MM.1S (cell line): ENCODE measurements at regions not wholly inside any gene's neighbourhood (a gene's known extent, or its start where the extent isn't known, plus 50 kb on each side); places are given as distances from the start of the nearest gene placed in this dataset.

Experiments used
- DNase-seq: peaks from one replicate; pipeline ENCODE4 v3.0.0-alpha.2; 2015
- H2AFZ ChIP-seq: fragments of 300-600 bp; sonication (generic); 2 replicates; pipeline ENCODE4 v1.6.0; 2016; ENCODE audit warnings: antibody characterized with exemption, low read length
- H3F3A ChIP-seq: fragments of 300-600 bp; sonication (generic); 2 replicates; pipeline ENCODE4 v1.6.1; 2016; ENCODE audit warnings: mild to moderate bottlenecking, antibody characterized with exemption, low read length, moderate library complexity, mixed read lengths; ENCODE audit not compliant: insufficient read depth
- H3K27ac ChIP-seq: fragments of 300-600 bp; sonication (generic); 2 replicates; pipeline ENCODE4 v1.5.1; 2016; ENCODE audit warnings: mild to moderate bottlenecking, low read length
- H3K27me3 ChIP-seq: fragments of 300-600 bp; sonication (generic); replicated peaks from 2 replicates; pipeline ENCODE4 v1.6.0; 2016; ENCODE audit warnings: low read length; ENCODE audit not compliant: insufficient read depth
- H3K36me3 ChIP-seq: fragments of 300-600 bp; sonication (generic); replicated peaks from 2 replicates; pipeline ENCODE4 v1.6.1; 2016; ENCODE audit warnings: mild to moderate bottlenecking, low read length, mixed read lengths; ENCODE audit not compliant: insufficient read depth
- H3K4me1 ChIP-seq: fragments of 300-600 bp; sonication (generic); 2 replicates; pipeline ENCODE4 v1.6.1; 2016; ENCODE audit warnings: low read length, mixed read lengths
- H3K4me2 ChIP-seq: fragments of 300-600 bp; sonication (generic); 2 replicates; pipeline ENCODE4 v1.6.0; 2016; ENCODE audit warnings: low read depth, low read length
- H3K4me3 ChIP-seq: fragments of 300-600 bp; sonication (generic); 2 replicates; pipeline ENCODE4 v1.5.1; 2016; ENCODE audit warnings: low read length, mixed read lengths
- H3K79me2 ChIP-seq: fragments of 300-600 bp; sonication (generic); 2 replicates; pipeline ENCODE4 v1.6.1; 2016; ENCODE audit warnings: mixed run types, low read length, mixed read lengths
- H3K9ac ChIP-seq: fragments of 300-600 bp; sonication (generic); 2 replicates; pipeline ENCODE4 v1.6.1; 2016; ENCODE audit warnings: low read length, mixed read lengths
- H3K9me2 ChIP-seq: fragments of 300-600 bp; sonication (generic); replicated peaks from 2 replicates; pipeline ENCODE4 v1.6.1; 2016; ENCODE audit warnings: mild to moderate bottlenecking, low read length, mixed read lengths; ENCODE audit not compliant: insufficient read depth
- H3K9me3 ChIP-seq: fragments of 300-600 bp; sonication (generic); replicated peaks from 2 replicates; pipeline ENCODE4 v1.6.1; 2016; ENCODE audit warnings: mild to moderate bottlenecking, low read length, mixed read lengths; ENCODE audit not compliant: insufficient read depth
- H4K20me1 ChIP-seq: fragments of 300-600 bp; sonication (generic); 2 replicates; pipeline ENCODE4 v1.6.1; 2016; ENCODE audit warnings: mild to moderate bottlenecking, low read length, moderate library complexity, mixed read lengths; ENCODE audit not compliant: insufficient read depth
- EZH2 ChIP-seq: fragments of 300-600 bp; sonication (generic); optimal IDR thresholded peaks from 2 replicates; pipeline ENCODE3; 2017; ENCODE audit warnings: low read depth, mild to moderate bottlenecking, antibody characterized with exemption, low read length, mixed read lengths
- EZH2phosphoT487 ChIP-seq: fragments of 300-600 bp; sonication (generic); IDR thresholded peaks from 2 replicates; pipeline ENCODE4 v1.6.1; 2018; ENCODE audit warnings: antibody characterized with exemption, low read length
- TF ChIP-seq, protein P1 (sequence below): fragments of 300-600 bp; sonication (generic); IDR thresholded peaks from 2 replicates; pipeline ENCODE4 v1.5.1; 2016; ENCODE audit warnings: antibody characterized with exemption, low read length, mixed read lengths

DNA sequence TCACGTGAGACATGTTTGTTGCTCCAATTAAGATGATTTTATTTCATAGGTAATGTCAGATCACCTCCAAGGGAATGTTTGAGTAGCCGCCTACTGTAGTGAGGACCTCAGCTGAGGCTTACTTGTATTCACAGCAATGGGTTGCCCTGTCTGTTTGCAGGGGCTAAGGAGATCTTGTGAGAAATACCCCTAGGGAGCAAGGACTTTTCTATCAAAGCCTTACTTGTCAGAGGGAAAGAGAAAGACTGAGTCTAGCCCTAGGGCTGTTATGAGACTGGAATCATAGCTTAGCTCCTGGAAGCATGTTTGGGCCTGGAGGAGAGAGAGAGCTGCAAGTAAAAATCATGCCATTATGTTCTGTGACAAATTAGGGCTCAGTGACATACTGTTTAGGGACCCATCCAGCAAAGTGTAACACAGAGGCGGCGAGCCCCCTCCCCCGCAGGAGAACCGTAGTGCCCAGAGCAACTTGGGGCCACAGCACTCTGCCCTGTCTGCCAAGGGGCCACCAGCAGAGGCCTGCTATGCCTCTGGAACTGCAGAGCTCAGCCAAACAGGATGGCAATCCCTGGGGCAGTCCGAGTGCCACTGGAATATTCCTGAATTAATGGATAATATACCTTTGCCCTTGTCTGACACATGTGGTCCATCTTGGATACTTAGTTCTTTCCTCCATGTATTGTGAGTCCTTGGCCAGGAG, 178.8 kb downstream of the DACT1 start:
- Histone ChIP-seq H3K4me3 (no peak overlapping the region), H3K27ac (no peak overlapping the region), H3K9me3 (no peaks in the 10 kb centered on the region), H3K9me2 (no peaks in the 10 kb centered on the region), H3K4me2 (no peak overlapping the region), H3K27me3 (no peaks in the 10 kb centered on the region), H3F3A (no peaks in the 10 kb centered on the region), H3K4me1 (no peaks in the 10 kb centered on the region), H3K79me2 (no peaks in the 10 kb centered on the region), H2AFZ (no peak overlapping the region), H3K36me3 (no peaks in the 10 kb centered on the region), H4K20me1 (no peaks in the 10 kb centered on the region), H3K9ac (no peak overlapping the region)
- TF ChIP-seq, protein P1, sequence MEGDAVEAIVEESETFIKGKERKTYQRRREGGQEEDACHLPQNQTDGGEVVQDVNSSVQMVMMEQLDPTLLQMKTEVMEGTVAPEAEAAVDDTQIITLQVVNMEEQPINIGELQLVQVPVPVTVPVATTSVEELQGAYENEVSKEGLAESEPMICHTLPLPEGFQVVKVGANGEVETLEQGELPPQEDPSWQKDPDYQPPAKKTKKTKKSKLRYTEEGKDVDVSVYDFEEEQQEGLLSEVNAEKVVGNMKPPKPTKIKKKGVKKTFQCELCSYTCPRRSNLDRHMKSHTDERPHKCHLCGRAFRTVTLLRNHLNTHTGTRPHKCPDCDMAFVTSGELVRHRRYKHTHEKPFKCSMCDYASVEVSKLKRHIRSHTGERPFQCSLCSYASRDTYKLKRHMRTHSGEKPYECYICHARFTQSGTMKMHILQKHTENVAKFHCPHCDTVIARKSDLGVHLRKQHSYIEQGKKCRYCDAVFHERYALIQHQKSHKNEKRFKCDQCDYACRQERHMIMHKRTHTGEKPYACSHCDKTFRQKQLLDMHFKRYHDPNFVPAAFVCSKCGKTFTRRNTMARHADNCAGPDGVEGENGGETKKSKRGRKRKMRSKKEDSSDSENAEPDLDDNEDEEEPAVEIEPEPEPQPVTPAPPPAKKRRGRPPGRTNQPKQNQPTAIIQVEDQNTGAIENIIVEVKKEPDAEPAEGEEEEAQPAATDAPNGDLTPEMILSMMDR, result no peak
- no peak for TF ChIP-seq EZH2
- TF ChIP-seq EZH2phosphoT487, result no peak
- DNase-seq, result no peak

DNA sequence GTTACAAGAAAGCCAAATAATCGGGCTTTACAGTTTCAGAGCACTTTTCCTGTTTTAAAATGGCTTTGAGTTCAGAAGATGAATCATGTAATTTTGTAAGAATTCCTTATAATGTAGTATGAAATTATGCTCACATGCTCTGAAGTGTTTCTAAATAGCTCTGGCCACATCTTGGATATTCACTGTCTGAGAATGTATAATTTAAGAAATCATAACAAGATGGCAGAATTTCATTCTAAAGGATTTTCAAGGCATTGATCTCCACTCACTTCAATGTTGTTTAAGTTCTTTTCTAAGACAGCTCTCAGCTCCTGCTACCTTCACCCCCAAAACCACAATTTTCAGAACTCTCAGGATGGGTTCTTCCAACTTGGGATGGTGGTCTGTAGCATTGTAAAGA, 180.1 kb downstream of the DACT1 start:
- no peaks in the 10 kb centered on the region for H4K20me1 ChIP-seq
- no peak overlapping the region for H2AFZ ChIP-seq
- no peaks in the 10 kb centered on the region for H3K27me3 ChIP-seq
- H3K9me2 ChIP-seq, result no peaks in the 10 kb centered on the region
- H3K79me2 ChIP-seq, result no peaks in the 10 kb centered on the region
- no peaks in the 10 kb centered on the region for H3F3A ChIP-seq
- H3K9me3 ChIP-seq, result no peaks in the 10 kb centered on the region
- no peak overlapping the region for H3K4me2 ChIP-seq
- no peaks in the 10 kb centered on the region for H3K4me1 ChIP-seq
- H3K9ac ChIP-seq, result no peak overlapping the region
- no peak overlapping the region for H3K4me3 ChIP-seq
- H3K27ac ChIP-seq, result no peak overlapping the region
- H3K36me3 ChIP-seq, result no peaks in the 10 kb centered on the region
- no peak for DNase-seq
- TF ChIP-seq EZH2 (no peak), EZH2phosphoT487 (no peak)
- TF ChIP-seq, protein P1, result no peak

DNA sequence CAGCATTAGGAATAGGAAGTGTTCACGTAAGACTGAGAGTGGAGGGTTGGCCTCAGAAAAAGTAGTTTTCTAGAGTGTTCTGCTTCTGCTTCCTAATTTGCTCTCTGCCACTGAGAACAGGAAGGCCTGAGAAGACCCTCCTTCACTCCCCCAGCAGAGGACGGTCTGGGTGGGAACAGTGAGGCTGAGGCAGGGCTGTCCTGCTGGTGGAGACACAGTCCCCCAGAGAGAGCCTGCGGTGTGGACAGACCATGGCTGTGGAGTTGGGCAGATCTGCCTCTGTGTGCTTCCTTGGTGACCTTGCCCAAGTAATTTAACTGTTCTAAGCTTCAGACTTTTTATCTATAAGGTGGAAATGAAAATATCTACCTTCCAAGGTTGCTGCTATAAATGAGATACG, 182.3 kb downstream of the DACT1 start:
- no peaks in the 10 kb centered on the region for H3K4me1 ChIP-seq
- H3K4me3 ChIP-seq, result no peak overlapping the region
- no peak for DNase-seq
- H3K9me3 ChIP-seq, result no peaks in the 10 kb centered on the region
- no peaks in the 10 kb centered on the region for H4K20me1 ChIP-seq
- H3K27me3 ChIP-seq, result no peaks in the 10 kb centered on the region
- no peaks in the 10 kb centered on the region for H3F3A ChIP-seq
- no peaks in the 10 kb centered on the region for H3K36me3 ChIP-seq
- H2AFZ ChIP-seq, result no peak overlapping the region
- no peak overlapping the region for H3K27ac ChIP-seq
- no peak overlapping the region for H3K4me2 ChIP-seq
- H3K79me2 ChIP-seq, result no peaks in the 10 kb centered on the region
- no peak overlapping the region for H3K9ac ChIP-seq
- H3K9me2 ChIP-seq, result no peaks in the 10 kb centered on the region
- no peak for TF ChIP-seq EZH2phosphoT487

DNA sequence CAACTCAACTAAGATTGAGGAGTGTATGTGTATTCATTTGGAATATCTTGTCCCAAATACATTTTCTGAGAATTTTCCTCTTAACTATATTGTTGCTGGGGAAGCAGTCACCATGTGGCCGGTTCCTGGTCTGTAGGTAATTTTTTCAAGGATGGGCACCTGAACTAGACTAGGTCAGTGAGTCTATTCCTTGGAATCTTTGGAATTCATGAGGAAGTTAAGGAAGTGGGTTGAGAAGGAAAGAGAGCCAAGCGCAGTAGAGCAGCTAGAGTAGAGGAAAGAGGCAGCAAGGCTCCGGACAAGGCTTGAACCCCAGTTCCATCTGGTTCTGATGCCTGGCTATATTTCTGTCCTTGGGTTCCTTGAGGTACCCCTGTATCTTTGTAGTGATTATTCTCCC, 183.7 kb downstream of the DACT1 start:
- Histone ChIP-seq H3K4me1 (no peaks in the 10 kb centered on the region), H3K27me3 (no peaks in the 10 kb centered on the region), H3K9me2 (no peaks in the 10 kb centered on the region), H3K36me3 (no peaks in the 10 kb centered on the region), H3K79me2 (no peaks in the 10 kb centered on the region), H3K9me3 (no peaks in the 10 kb centered on the region), H3K4me3 (no peak overlapping the region), H3K9ac (no peak overlapping the region), H3F3A (no peaks in the 10 kb centered on the region), H3K4me2 (no peak overlapping the region), H3K27ac (no peak overlapping the region), H2AFZ (no peak overlapping the region), H4K20me1 (no peaks in the 10 kb centered on the region)
- DNase-seq, result no peak
- TF ChIP-seq EZH2 (no peak), EZH2phosphoT487 (no peak)
- TF ChIP-seq, protein P1, result no peak
